ENCODE measurements at regions not wholly inside any gene's neighbourhood (a gene's known extent, or its start where the extent isn't known, plus 50 kb on each side); places are given as distances from the start of the nearest gene placed in this dataset.

DNA sequence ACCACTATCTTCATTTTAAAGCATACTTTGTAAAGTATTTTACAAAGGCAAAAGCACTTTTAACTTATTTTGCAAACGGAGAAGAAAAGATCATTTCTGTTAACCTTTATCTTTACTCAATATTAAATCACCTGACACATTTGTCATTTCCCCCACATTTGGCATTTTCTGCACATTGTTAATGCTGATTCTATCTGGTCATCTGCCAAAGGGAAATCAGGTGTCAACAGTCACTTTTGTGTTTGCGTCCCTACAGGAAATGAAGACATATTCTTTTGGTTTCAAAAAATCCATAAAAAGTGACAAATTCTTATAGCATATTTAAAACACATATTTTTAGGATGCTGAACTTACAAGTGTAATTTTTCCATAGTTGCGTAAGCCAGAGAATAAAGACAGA lies 191.3 kb upstream of the TMEM161B start:
- TF ChIP-seq GATA2 (IDR thresholded peaks at IDR 0.05; ENCODE audit: low read depth, low read length) (no peak), GATA3 (IDR thresholded peaks at IDR 0.05; ENCODE audit: low read depth, low read length) (no peak)

DNA sequence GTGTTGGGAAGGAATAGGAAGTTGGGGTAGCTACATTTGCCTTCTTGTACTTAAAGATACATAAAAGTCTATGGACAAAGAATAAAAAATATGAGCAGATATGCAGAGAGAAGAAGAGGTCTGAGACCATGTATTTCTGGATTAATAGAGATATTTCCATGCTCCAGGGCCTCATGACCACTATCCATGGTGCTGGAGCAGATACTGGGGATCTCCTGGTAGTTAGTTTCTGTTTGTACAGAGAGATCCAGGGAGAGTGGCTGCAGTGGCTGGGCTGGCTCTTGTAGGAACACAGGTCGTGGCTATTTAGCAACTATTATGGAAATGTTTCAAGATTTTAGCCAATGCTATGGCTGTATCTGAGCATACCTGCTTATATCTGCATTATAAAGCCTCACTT lies 184.2 kb upstream of the TMEM161B start:
- no peak for TF ChIP-seq GATA2 (IDR thresholded peaks at IDR 0.05; ENCODE audit: low read depth, low read length)
- TF ChIP-seq GATA3 (IDR thresholded peaks at IDR 0.05; ENCODE audit: low read depth, low read length): no peak

DNA sequence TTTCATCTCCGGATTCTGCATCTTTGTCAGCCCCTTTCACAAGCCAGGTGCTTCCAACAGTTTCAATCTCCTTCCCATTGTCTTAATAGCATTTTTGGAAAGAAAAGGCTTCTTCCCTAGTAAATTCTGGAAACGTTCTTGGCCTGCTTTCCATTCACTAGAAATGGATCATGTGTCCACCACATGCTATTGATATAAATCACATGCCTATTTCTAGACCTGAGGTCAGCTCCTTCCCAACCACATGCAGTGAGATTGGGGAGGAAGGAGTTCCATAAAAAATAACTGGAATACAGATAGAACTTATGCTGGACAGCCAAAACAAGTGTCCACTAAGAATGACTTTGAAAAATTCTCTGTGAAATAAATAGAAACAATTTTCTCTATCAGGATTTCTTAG lies 181.6 kb upstream of the TMEM161B start:
- no peak for TF ChIP-seq GATA3 (IDR thresholded peaks at IDR 0.05; ENCODE audit: low read depth, low read length)
- TF ChIP-seq GATA2 (IDR thresholded peaks at IDR 0.05; ENCODE audit: low read depth, low read length): no peak

DNA sequence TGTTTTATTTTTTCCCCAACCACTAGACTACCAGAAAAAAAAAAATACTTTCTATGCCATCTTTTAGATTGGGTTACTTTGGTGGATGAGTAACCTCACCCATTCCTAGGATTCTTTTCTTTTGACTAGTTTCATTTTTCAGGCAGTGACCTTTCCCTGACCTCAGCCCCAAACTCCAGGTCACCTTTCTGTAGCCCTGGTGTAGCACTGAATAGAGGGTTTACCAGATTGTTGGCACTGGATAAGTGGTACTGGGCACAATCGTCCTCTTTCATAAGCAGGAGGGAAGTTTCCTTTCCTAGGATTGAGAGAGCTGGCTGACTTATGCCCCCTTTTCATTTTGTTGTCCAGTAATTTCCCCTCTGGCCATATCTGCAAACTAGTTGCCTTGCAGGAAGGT lies 169.4 kb upstream of the TMEM161B start:
- TF ChIP-seq GATA2 (IDR thresholded peaks at IDR 0.05; ENCODE audit: low read depth, low read length) (no peak), GATA3 (IDR thresholded peaks at IDR 0.05; ENCODE audit: low read depth, low read length) (no peak)

DNA sequence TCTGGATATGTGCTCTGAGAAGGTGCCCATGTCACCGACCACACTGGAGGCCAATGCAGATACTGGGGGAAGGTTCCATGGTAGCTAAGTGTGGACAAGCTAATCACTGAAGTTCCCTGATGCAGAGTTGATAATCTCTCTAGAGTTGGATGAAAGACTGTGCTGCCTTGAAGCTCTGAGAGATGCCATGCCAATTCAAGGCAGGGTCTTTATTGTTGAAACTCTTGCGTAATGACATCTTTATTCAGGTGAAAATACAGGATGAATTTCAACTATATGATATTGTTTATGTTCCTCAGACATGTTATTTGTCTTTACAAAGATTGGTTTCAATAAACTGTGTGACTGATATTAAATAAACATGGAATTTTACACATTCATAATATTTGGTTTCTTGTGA lies 167.6 kb upstream of the TMEM161B start:
- TF ChIP-seq GATA2 (IDR thresholded peaks at IDR 0.05; ENCODE audit: low read depth, low read length): no peak
- TF ChIP-seq GATA3 (IDR thresholded peaks at IDR 0.05; ENCODE audit: low read depth, low read length): no peak

DNA sequence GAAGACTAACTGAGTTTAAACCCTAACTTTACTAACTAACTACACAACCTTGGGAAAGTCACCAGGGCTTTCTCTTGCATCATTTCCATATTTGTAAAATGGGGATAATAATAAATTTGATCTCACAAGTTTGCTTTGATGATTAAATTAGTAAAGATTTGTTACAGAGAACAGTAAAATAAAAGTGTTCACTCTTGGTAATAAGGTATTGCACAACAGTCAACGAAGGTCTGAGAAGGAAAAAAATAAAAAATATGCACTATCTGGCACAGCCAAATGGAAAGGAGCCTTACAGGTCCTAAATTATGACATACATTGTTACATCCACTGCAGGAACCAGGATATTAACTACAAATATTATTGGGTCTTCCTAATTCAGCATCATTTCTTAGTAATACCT lies 160.0 kb upstream of the TMEM161B start:
- TF ChIP-seq GATA2 (IDR thresholded peaks at IDR 0.05; ENCODE audit: low read depth, low read length) (no peak), GATA3 (IDR thresholded peaks at IDR 0.05; ENCODE audit: low read depth, low read length) (no peak)

DNA sequence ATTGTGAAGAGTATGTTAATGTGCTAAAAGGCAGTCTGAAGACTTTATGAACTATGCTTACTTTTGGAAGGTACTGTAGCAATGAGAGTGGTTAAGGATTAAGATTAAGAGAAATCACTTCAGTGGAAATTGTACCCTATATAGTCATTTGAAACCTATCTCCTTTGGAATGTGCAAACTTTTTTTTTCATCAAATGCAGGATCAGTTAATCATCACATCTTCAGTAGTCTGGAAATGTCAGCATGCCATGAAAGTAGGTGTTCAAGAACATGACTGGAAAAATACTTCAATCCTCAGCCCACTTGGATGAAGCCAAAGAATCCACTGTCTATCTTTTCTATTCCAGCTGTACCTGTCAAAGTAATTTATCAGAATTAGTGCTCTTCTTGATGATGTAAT lies 157.8 kb upstream of the TMEM161B start:
- TF ChIP-seq GATA3 (IDR thresholded peaks at IDR 0.05; ENCODE audit: low read depth, low read length): no peak
- no peak for TF ChIP-seq GATA2 (IDR thresholded peaks at IDR 0.05; ENCODE audit: low read depth, low read length)

DNA sequence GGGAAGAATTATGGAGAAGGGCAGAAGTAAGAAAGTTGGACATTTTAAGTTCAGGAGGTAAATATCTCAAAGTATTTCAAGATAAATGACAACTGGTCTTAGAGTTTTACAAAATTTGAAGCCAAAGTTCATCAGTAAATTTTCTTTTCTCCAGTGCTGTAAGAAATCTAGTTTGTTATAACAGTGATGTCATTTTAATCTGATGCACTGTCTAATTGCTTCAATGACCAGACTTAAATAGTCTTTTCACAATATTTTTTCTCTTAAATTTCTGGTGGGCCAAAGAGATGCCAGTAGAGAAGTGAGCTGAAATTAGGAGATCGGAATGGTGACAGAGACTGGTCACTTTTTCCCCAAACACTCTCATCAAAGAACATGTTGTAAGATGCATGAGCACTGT lies 156.5 kb upstream of the TMEM161B start:
- TF ChIP-seq GATA2 (IDR thresholded peaks at IDR 0.05; ENCODE audit: low read depth, low read length) (no peak), GATA3 (IDR thresholded peaks at IDR 0.05; ENCODE audit: low read depth, low read length) (no peak)

DNA sequence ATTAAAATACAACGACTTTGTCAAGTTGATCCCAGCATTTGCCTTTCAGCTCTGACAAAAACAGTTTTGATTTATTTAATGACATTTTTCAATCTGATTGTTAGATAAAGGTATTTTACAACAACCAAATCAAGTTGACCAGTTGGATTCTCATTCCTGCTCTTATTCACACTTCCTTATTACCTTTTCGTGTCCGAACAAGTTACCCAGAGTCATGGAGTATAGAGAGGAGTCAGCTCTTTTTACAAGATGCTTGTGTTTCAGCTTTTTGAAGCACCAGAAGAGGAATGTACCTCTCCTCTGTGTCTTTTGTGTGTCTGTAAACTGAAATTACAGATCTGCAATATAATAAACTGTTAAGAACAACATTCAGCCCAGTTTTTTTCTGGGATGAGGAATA lies 151.3 kb upstream of the TMEM161B start:
- TF ChIP-seq GATA2 (IDR thresholded peaks at IDR 0.05; ENCODE audit: low read depth, low read length) (no peak), GATA3 (IDR thresholded peaks at IDR 0.05; ENCODE audit: low read depth, low read length) (no peak)

DNA sequence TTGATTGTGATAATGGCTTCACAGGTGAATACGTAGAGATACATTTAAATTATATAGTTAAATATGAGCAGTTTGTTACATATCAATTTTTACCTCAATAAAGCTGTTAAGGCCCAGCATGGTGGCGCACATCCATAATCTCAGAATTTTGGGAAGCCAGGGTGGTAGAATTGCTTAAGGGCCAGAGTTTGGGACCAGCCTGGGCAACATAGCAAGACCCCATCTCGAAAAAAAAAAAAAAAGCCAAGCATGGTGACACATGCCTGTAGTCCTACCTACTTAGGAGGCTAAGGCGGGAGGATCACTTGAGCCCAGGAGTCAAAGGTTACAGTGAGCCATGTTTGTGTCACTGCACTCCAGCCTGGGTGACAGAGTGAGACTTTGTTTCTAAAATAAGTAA lies 138.7 kb upstream of the TMEM161B start:
- no peak for TF ChIP-seq GATA3 (IDR thresholded peaks at IDR 0.05; ENCODE audit: low read depth, low read length)

DNA sequence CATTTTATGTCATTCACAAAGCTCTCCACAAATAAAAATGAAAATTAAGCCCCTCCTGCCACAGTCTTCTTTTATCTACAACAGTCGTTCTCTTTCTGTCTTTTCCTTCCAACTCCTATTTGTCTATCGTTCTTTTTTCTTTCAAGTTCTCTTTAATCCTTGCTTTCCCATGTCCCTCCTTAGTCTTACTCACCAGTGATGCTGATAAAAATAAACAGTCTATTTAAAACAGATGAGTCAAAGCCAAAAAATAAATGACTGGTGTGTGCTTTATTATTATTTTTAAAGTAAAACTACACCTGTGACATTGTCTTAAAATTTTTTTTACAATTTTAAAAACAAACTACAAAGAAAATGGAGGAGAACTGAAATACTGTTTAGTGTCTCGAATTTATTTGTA lies 137.1 kb upstream of the TMEM161B start:
- no peak for TF ChIP-seq GATA3 (IDR thresholded peaks at IDR 0.05; ENCODE audit: low read depth, low read length)
- TF ChIP-seq GATA2 (IDR thresholded peaks at IDR 0.05; ENCODE audit: low read depth, low read length): no peak

DNA sequence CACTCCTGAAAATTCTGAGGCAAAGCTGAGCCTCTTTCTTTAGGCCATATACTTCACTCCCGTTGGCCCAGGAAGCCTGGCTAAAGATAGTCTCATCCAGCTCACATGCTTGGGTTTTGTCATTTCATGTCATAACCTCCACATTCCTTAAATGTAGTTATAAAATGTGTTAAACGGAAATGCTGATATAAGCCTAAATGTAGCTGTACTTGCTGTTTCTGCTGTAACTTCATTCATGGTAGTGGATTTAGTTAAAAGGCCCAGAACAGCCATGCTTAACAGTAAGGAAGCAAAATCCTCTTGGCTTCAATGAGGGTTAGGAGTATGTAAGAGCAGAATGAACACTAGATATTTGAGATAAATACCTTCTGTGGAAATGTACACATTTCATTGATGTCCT lies 135.8 kb upstream of the TMEM161B start:
- TF ChIP-seq GATA3 (IDR thresholded peaks at IDR 0.05; ENCODE audit: low read depth, low read length) (no peak), GATA2 (IDR thresholded peaks at IDR 0.05; ENCODE audit: low read depth, low read length) (no peak)

DNA sequence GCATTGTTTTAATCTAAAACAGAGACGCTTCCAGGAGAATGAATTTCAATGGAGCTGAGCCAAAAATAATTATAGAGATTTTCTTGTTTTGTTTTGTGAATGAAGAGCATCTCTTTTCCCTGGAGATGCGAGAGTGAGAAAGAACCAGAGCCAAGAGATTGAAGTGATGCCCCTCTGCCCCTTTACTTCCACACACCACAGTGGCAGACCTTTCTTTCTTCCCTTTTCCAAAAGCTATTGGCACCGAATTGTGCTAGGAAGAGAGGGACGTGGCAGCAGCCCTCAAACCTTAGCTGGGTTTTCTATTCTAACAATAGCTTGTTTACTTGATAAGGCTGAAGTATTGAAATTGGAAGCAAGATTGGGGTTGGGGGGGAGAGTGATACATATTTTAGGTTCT lies 133.0 kb upstream of the TMEM161B start:
- TF ChIP-seq GATA3 (IDR thresholded peaks at IDR 0.05; ENCODE audit: low read depth, low read length) (no peak), GATA2 (IDR thresholded peaks at IDR 0.05; ENCODE audit: low read depth, low read length) (no peak)

DNA sequence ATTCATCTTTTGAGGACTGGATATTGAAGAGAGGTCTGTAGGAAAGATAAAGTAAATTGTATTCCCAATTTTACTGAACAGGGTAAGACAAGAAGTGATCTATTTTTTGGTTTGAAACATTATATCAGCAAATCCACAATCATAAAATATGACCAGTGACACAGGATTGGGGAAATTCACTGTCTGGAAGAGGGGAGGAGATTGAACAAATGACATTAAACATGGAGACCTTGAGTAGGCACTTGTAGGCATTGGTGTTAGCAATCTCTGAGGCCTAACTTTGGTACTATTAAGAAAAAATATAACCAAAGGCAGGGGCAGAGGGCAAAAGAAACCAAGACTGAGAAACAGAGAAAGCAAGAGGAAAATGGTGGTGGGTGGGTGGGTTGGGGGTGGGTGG lies 132.6 kb upstream of the TMEM161B start:
- no peak for TF ChIP-seq GATA3 (IDR thresholded peaks at IDR 0.05; ENCODE audit: low read depth, low read length)
- no peak for TF ChIP-seq GATA2 (IDR thresholded peaks at IDR 0.05; ENCODE audit: low read depth, low read length)

DNA sequence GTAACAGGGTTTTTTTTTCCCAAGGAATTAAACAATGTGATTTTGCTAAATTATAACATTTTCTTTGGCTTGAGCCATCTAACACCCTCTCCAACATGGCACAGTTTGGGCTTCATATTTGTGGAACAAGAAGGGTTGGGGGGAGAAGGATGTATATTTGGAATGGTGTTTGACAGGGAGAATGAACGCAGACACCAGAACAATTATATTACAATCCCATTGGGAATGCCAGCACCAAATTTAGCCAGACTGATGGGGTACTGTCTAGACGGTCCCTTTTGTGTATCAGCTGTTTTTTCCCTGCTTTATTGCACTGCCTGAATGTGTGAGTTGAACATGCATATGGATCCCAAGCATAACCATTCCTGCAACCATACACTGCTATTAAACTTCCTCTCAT lies 130.9 kb upstream of the TMEM161B start:
- TF ChIP-seq GATA2 (IDR thresholded peaks at IDR 0.05; ENCODE audit: low read depth, low read length) (no peak), GATA3 (IDR thresholded peaks at IDR 0.05; ENCODE audit: low read depth, low read length) (no peak)

DNA sequence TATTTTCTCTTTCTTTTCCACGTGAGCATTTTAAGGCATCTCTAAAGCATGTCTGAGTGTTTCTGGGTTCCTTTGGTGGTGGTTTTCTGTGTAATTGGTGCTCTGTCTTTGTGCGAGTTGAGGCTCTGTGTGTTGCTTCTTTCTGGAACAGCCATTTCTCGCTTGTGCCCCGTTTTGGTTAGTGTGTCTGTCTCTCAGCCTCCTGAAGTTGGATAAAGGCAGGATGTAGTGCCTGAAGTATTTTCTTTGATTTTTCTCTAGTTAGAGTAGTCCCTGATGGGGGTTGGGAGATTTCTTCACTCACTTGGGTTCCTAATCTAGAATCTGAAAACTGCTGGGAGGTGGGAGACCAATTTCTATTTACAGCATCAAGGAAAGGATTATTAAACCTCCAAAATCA lies 129.7 kb upstream of the TMEM161B start:
- TF ChIP-seq GATA2 (IDR thresholded peaks at IDR 0.05; ENCODE audit: low read depth, low read length) (no peak), GATA3 (IDR thresholded peaks at IDR 0.05; ENCODE audit: low read depth, low read length) (no peak)
